GM21526 (cell line): ENCODE measurements at regions not wholly inside any gene's neighbourhood (a gene's known extent, or its start where the extent isn't known, plus 50 kb on each side); places are given as distances from the start of the nearest gene placed in this dataset.
"Not testable (repeated sequence)": the region's sequence is repeated elsewhere in the genome, so short reads cannot be mapped to it uniquely, and the experiment has no call there.

Source experiments
- ATAC-seq: cut with Tn5 transposase; IDR thresholded peaks from one replicate; pipeline ENCODE4 v1.9.1; 2021; ENCODE audit warnings: moderate library complexity; ENCODE audit not compliant: unreplicated experiment, low FRiP score

GRCh38 chr1:9440763-9441194 lies 98.5 kb upstream of the SLC25A33 start:
- no peak for ATAC-seq

- ATAC-seq, result no peak
These were observed 97.7 kb upstream of the SLC25A33 start for GRCh38 chr1:9441451-9442133.

GRCh38 chr1:9442278-9442846 lies 96.9 kb upstream of the SLC25A33 start:
- no peak for ATAC-seq

GRCh38 chr1:9442986-9443385 lies 96.3 kb upstream of the SLC25A33 start:
- no peak for ATAC-seq

- ATAC-seq, result no peak
These were observed 95.3 kb upstream of the SLC25A33 start for GRCh38 chr1:9443913-9444445.

- no peak for ATAC-seq
These were observed 94.7 kb upstream of the SLC25A33 start for GRCh38 chr1:9444532-9444931.

- ATAC-seq, result not testable (repeated sequence)
These were observed 94.2 kb upstream of the SLC25A33 start for GRCh38 chr1:9445081-9445480.

GRCh38 chr1:9447215-9447960 lies 91.9 kb upstream of the SLC25A33 start:
- ATAC-seq, result no peak

GRCh38 chr1:9448132-9449109 lies 90.8 kb upstream of the SLC25A33 start:
- ATAC-seq, result no peak

- no peak for ATAC-seq
These were observed 90.1 kb upstream of the SLC25A33 start for GRCh38 chr1:9449110-9449627.

- ATAC-seq, result no peak
These were observed 89.1 kb upstream of the SLC25A33 start for GRCh38 chr1:9449976-9450696.

- no peak for ATAC-seq
These were observed 88.2 kb upstream of the SLC25A33 start for GRCh38 chr1:9451081-9451480.

- ATAC-seq, result no peak
These were observed 86.6 kb upstream of the SLC25A33 start for GRCh38 chr1:9452516-9453140.

GRCh38 chr1:9453375-9453774 lies 85.9 kb upstream of the SLC25A33 start:
- no peak for ATAC-seq

GRCh38 chr1:9453779-9454418 lies 85.4 kb upstream of the SLC25A33 start:
- ATAC-seq, result no peak

- ATAC-seq, result no peak
These were observed 84.7 kb upstream of the SLC25A33 start for GRCh38 chr1:9454494-9455066.

GRCh38 chr1:9455487-9456234 lies 83.6 kb upstream of the SLC25A33 start:
- ATAC-seq, result no peak
